Endodermal cell (in vitro differentiated cells): ENCODE measurements at regions not wholly inside any gene's neighbourhood (a gene's known extent, or its start where the extent isn't known, plus 50 kb on each side); places are given as distances from the start of the nearest gene placed in this dataset.
A peak's percentile ranks its signal among the peaks of the same experiment; 100 is the strongest.

Experiments used
- DNase-seq: peaks from one replicate; pipeline ENCODE4 v3.0.0-alpha.2; 2017
- H3K27ac ChIP-seq: 2 replicates; pipeline ENCODE4 v1.5.1; 2013; ENCODE audit warnings: mild to moderate bottlenecking, low read depth, low read length, moderate library complexity
- H3K27me3 ChIP-seq: 2 replicates; pipeline ENCODE4 v1.6.1; 2013; ENCODE audit warnings: mild to moderate bottlenecking, low read length, moderate library complexity; ENCODE audit not compliant: insufficient read depth, control insufficient read depth, poor library complexity, severe bottlenecking
- H3K36me3 ChIP-seq: 2 replicates; pipeline ENCODE4 v1.7.0; 2013; ENCODE audit warnings: mild to moderate bottlenecking, low read length, moderate library complexity; ENCODE audit not compliant: control insufficient read depth, insufficient read depth
- H3K4me1 ChIP-seq: one replicate; pipeline ENCODE4 v1.7.0; 2013; ENCODE audit warnings: low read length; ENCODE audit not compliant: control insufficient read depth, insufficient read depth
- H3K4me3 ChIP-seq: 2 replicates; pipeline ENCODE4 v1.5.1; 2013; ENCODE audit warnings: mild to moderate bottlenecking, low read length, moderate library complexity
- H3K9ac ChIP-seq: 2 replicates; pipeline ENCODE4 v1.6.1; 2013; ENCODE audit warnings: mild to moderate bottlenecking, low read length, moderate library complexity; ENCODE audit not compliant: poor library complexity, severe bottlenecking; ENCODE audit errors: extremely low read depth
- H3K9me3 ChIP-seq: 2 replicates; pipeline ENCODE4 v1.6.1; 2013; ENCODE audit warnings: mild to moderate bottlenecking, low read length, moderate library complexity; ENCODE audit not compliant: control insufficient read depth
- H3K27ac Mint-ChIP-seq: 2 replicates; pipeline ENCODE4 v1.8.0; 2020; ENCODE audit warnings: mixed read lengths
- H3K27me3 Mint-ChIP-seq: 2 replicates; pipeline ENCODE4 v1.8.0; 2021; ENCODE audit warnings: mild to moderate bottlenecking, mixed read lengths; ENCODE audit not compliant: insufficient read depth
- H3K36me3 Mint-ChIP-seq: 2 replicates; pipeline ENCODE4 v1.8.0; 2020; ENCODE audit warnings: low read depth, mixed read lengths
- H3K4me1 Mint-ChIP-seq: 2 replicates; pipeline ENCODE4 v1.8.0; 2020; ENCODE audit warnings: mixed read lengths
- H3K4me3 Mint-ChIP-seq: 2 replicates; pipeline ENCODE4 v1.8.0; 2020; ENCODE audit warnings: mild to moderate bottlenecking, moderate library complexity, mixed read lengths
- H3K9me3 Mint-ChIP-seq: 2 replicates; pipeline ENCODE4 v1.8.0; 2020; ENCODE audit warnings: mild to moderate bottlenecking, mixed read lengths
- CTCF ChIP-seq: fragments of 200-600 bp; sonication (generic); conservative IDR thresholded peaks from 2 replicates; pipeline ENCODE4 v1.5.0; 2021; ENCODE audit warnings: antibody characterized with exemption, mild to moderate bottlenecking
- WGBS, 2 experiments: methylation state at CpG; one replicate each; pipeline versions ENCODE4 v1.1.5 to v1.1.7; 2013; ENCODE audit warnings: missing lambda C conversion rate in 2 of 2, mixed read lengths in 1 of 2; ENCODE audit not compliant: insufficient coverage in 1 of 2, insufficient read length in 1 of 2; 5-methylcytosine and 5-hydroxymethylcytosine counted together

- no peak overlapping the region for H3K27ac Mint-ChIP-seq
- 82 to 100% methylated on average over 1 to 2 of the region's 2 CpGs for WGBS, 2 experiments
These were observed 121.3 kb upstream of the HDDC2 start for GRCh38 chr6:125423047-125423446.

GRCh38 chr6:125431971-125432370 lies 130.2 kb upstream of the HDDC2 start:
- Mint-ChIP-seq H3K27ac (peak overlapping the region; percentile 46), H3K4me3 (no peak overlapping the region), H3K36me3 (no peaks in the 10 kb centered on the region), H3K27me3 (no peaks in the 10 kb centered on the region), H3K9me3 (no peaks in the 10 kb centered on the region), H3K4me1 (peaks cover 29% of the 10 kb centered on the region)
- Histone ChIP-seq H3K4me3 (no peak overlapping the region), H3K4me1 (peaks cover 3% of the 10 kb centered on the region), H3K36me3 (no peaks in the 10 kb centered on the region), H3K9me3 (no peaks in the 10 kb centered on the region), H3K27me3 (no peaks in the 10 kb centered on the region), H3K27ac (no peak overlapping the region), H3K9ac (no peak overlapping the region)
- TF ChIP-seq CTCF, result no peak
- DNase-seq, result no peak

More at GRCh38 chr6:125423047-125423446, 121.3 kb upstream of the HDDC2 start:
- Mint-ChIP-seq H3K27me3 (no peaks in the 10 kb centered on the region), H3K36me3 (no peaks in the 10 kb centered on the region), H3K4me1 (peaks cover 53% of the 10 kb centered on the region), H3K9me3 (peaks cover 4% of the 10 kb centered on the region), H3K4me3 (no peak overlapping the region)
- Histone ChIP-seq H3K9ac (no peak overlapping the region), H3K4me1 (peaks cover 14% of the 10 kb centered on the region), H3K9me3 (peaks cover 12% of the 10 kb centered on the region), H3K27me3 (no peaks in the 10 kb centered on the region), H3K36me3 (no peaks in the 10 kb centered on the region), H3K4me3 (no peak overlapping the region), H3K27ac (no peak overlapping the region)
- TF ChIP-seq CTCF, result no peak
- DNase-seq, result no peak

- no peak for DNase-seq
- H3K4me1 Mint-ChIP-seq, result peaks cover 28% of the 10 kb centered on the region
- Histone ChIP-seq H3K27ac (no peak overlapping the region), H3K4me1 (peaks cover 3% of the 10 kb centered on the region), H3K27me3 (no peaks in the 10 kb centered on the region), H3K9ac (no peak overlapping the region), H3K9me3 (no peaks in the 10 kb centered on the region), H3K36me3 (no peaks in the 10 kb centered on the region), H3K4me3 (peak overlapping the region; percentile 36)
- no peak for TF ChIP-seq CTCF
- H3K27me3 Mint-ChIP-seq, result no peaks in the 10 kb centered on the region
- H3K9me3 Mint-ChIP-seq, result no peaks in the 10 kb centered on the region
- H3K4me3 Mint-ChIP-seq, result no peak overlapping the region
- no peak overlapping the region for H3K27ac Mint-ChIP-seq
- no peaks in the 10 kb centered on the region for H3K36me3 Mint-ChIP-seq
- WGBS, 2 experiments, result 82 to 93% methylated on average over 2 to 3 of the region's 5 CpGs
These were observed 131.2 kb upstream of the HDDC2 start for GRCh38 chr6:125432963-125433362.
